Activated CD4-positive, alpha-beta T cell treated with anti-CD3 and anti-CD28 coated beads, Interleukin-2, amount 50 U/mL, for 24 hours (primary cell): ENCODE measurements at regions not wholly inside any gene's neighbourhood (a gene's known extent, or its start where the extent isn't known, plus 50 kb on each side); places are given as distances from the start of the nearest gene placed in this dataset.
"Not testable (repeated sequence)": the region's sequence is repeated elsewhere in the genome, so short reads cannot be mapped to it uniquely, and the experiment has no call there.

Experiments
- DNase-seq, 2 donors: peaks; one replicate each; pipeline ENCODE4 v3.0.0-alpha.2; 2020; ENCODE audit warnings: low read depth in 1 of 2, low spot score in 1 of 2

DNA sequence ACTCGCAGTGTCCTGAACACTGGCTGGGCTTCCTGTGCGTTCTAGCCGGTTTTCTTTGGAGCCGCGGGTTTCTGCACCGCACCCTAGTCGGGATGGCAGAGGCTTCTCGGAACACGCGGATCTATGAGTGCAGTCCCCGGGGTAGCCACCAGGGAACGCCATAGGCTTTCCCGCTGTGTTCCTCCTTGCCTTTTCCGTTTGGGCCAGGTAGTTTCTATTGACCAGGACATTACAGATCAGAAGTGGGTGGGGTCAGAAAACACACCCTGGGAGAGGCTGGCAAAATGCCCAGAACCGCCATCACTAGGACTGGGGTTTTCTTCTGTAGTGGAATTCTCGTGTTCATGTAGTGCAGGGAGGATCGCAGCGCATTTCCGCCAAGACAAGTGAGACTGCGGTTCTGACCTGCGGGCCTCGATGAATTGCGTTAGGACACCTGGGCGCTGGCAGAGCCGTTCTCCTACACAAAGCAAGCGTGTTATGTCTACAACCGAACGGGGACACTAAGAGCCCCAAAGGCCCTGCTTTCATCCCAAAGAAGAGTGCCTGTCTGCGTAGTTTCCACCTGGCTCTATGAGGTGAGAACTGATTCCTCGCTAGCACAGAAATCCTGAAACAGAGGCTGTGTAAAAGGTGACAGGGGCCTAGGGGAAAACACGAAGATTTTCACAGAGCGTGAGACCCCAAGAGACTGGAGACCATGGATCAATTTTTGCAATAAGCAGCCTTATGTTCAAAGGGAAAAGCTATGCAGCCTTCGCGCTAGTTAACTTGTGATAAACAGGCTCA lies 121.5 kb downstream of the PPIAL4G start:
- peak in 1 of 2 donors; percentile 46 for DNase-seq

DNA sequence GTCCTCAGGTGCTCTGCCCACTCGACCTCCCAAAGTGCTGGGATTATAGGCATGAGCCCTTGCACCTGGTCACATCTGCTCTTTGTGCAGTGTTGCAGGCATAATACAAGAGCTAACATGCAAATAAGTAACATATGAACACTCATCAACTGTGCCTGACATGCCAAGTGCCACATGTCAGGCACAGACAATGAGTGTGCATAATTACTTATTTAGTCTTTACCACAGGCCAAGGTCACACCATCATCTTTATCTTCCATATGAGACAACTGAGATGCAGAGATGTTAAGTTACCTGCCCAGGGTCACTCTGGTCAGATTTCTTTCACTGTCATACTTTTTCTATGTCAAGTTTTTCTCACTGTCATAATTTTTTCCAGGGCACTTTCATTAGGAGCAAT lies 126.1 kb downstream of the PPIAL4G start:
- DNase-seq, result no peak

DNA sequence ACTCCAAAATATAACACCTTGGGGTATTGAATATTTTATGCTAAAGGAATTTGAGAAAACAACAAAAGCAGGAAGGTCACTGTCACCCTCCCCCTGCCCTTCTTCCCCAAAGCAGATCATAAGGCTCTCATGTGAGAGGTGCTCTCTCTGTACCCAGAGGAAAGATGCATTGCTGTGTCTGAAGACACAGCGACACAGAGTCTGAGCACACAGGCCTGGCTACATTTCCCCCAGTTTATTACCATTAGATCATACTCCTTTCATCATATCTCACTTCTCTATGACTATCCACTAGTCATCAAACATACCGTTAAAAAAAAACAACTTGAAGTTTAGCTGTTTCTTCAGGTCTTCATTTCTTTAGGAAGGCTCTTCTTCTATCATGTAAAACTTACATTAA lies 127.1 kb downstream of the PPIAL4G start:
- DNase-seq, result no peak

DNA sequence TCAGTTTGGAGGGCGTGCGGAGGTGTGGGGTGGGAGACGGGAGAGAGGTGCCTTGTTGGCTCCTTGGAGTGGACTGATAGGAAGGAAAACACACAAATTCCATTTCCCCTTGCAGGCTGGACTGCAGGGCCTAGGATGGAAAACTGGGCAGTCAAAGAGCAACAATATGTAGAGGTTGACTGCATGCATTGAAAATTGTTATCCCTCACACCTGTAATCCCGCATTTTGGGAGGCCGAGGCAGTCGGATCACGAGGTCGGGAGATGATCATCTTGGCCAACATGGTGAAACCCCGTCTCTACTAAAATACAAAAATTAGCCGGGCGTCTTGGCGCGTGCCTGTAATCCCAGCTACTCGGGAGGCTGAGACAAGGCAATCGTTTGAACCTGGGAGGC lies 128.2 kb downstream of the PPIAL4G start:
- no peak for DNase-seq

DNA sequence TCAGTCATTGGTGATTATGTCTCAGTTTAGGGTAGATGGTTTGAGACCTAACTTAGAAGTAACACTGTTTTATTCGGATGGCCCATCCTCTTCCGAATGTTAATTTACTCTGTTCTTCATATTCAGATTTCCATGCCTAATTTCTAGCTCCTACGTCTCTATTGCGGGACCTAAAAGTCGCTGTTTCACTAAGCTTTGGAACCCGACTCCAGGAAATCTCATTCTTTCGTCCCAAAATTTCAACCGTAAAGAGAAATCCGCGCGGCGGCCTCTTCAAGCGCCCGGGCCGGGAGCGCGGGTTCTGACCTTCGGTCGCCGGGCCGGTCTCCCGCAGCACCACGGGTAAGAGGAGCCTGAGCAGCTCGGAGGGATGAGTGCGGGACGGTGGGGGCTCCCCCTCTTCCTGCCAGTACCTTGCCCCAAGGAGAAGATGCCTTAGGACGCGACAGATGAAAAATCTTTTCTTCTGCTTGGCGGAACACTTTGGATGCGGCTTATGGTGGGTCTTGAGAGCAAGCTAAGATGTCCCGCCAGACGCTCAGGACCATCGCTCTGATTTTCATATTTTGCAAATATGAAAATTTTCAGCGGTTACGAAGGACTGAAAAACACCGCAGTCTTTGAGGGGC lies 128.7 kb downstream of the PPIAL4G start:
- DNase-seq, result no peak

DNA sequence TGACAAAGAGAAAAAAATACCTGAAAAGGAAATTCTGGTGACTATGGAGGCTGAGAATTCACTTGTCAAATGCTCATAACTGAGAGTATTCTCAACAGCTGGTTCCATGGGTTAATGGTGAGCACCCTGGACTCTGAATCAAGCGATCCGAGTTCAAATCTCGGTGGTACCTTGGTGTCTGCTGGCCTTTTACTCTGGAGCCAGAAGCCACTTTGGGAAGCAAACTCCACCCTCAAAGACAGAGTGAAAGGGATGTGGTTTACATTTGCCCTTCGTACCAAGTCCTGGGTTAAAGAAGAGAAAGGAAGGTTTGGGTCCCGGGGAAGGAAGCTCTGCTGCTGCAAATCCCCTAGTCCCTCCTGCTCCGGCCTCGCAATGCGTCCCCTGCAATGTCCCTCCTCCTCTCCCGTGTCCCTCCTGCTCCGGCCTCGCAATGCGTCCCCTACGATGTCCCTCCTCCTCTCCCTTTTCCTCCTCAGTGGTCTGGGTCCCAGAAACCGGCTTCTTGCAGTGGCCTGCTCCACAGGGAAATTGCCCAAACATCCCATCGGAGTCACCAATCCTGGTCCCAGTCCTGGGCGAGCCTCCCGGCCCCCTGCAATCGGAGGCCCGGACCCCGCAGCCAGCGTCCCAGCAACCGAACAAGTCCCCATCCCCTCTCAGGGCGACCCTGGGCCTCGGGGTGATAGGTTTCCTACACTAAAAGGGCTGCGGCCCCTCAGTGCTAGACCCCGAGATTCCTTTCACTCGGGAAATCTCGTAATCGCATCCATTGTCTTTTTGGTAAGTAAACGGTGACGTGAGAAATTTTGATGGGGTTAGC lies 129.4 kb downstream of the PPIAL4G start:
- DNase-seq, result peak in 1 of 2 donors; percentile 27

DNA sequence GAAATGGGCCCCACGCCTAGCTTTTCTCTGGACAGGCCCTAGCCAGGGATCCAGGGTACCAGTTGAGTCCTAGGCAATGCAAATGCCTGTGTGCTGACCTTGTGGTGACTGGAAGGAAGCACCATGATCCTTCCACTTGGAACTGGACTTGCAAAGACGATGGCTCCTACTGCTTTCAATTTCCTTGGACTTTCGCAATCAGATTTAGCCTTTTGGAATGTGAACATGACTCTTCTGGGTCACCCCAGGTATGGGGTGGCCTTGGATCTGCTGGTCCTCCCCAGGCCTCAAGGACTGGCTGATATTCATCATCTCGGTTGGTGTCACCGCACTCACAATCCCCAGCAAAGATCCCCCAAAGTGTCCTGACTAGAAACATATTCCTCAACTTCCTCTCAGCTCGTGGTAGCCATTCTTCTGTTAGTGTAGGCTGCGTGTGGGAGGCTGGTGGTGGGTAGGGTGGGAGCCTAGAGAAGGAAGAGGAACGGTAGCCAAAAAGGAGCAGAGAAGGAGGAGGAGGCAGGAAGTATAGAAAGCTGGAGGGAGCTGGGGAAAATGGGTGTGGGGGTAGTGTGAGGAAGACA lies 130.5 kb downstream of the PPIAL4G start:
- DNase-seq, result no peak

DNA sequence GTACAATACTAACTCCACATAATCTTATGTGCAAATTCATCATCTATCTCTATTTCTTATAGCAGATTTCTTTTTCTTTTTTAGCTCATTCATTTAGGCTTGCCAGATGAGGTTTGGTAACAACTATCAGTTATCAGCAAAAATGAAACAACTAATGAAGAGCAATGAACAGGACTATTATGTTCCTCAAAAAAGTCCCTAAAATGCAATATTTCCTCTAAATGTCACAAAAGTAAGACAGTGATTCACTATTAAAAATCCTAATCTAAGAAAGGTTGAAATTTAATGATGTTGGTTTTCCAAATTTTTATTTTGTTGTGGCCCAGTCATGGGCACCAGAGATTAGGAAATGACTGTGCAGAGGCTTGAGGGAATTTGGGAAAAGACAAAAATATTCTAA lies 135.3 kb downstream of the PPIAL4G start:
- no peak for DNase-seq

DNA sequence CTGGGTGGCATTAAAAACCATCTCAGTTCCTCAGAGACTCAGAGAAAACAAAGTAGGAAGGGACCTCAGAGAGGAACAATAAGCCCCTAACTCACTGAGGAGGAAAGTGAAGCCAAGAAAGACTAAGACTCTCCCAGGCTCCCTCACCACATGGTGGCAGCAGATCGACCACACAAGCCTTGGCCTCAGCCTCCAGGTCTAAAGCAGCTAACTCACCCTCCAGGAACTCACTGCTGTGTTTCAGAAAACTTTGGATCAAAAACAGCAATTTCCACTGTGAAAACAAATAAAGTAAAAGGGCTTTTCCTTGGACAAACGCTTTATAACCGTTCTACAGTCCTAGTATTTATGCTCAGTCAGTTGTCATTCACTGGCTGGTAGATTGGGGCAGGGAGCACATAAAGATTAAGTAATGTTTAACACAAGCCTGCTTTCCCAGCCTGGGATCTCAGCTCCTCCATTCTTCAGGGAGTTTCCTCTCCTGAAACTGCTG lies 137.4 kb downstream of the PPIAL4G start:
- DNase-seq, result peak in 1 of 2 donors; percentile 17

DNA sequence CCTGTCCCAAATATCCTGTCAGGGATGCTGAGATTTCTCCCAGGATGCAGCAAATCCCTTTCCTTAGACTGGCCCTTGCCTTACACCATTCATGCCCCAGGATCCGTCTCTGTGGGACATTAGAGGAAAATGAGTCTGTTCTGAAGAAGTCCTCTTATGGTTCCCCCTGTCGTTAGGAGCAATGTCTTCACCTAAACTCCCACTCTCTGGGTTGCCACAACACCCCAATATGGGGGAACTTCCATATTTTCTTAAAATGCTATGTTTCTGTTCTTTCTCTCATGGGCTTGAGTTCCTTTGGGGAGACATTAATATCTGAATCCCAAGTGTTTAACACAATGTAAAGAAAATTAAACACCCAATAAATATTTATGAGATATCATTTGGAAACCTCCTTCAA lies 138.5 kb downstream of the PPIAL4G start:
- DNase-seq, result not testable (repeated sequence)

DNA sequence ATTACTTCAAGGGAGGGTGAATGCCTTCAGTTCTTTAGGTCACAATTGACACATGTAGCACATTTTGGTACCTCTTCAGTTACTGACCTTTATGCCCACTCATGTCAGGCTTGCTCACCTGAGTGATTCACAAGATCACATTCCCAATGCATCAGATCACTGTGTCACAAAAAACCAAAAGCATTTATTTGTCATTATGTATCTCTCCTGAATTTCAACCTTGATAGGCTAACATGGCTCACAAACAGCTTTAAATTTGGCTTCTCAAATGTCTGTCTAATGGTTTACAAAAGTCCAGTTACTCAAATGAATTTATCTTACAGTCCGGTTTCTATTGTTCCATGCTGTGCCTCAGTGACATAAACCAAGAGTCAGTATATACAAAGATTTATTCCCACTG lies 141.4 kb downstream of the PPIAL4G start:
- not testable (repeated sequence) for DNase-seq

DNA sequence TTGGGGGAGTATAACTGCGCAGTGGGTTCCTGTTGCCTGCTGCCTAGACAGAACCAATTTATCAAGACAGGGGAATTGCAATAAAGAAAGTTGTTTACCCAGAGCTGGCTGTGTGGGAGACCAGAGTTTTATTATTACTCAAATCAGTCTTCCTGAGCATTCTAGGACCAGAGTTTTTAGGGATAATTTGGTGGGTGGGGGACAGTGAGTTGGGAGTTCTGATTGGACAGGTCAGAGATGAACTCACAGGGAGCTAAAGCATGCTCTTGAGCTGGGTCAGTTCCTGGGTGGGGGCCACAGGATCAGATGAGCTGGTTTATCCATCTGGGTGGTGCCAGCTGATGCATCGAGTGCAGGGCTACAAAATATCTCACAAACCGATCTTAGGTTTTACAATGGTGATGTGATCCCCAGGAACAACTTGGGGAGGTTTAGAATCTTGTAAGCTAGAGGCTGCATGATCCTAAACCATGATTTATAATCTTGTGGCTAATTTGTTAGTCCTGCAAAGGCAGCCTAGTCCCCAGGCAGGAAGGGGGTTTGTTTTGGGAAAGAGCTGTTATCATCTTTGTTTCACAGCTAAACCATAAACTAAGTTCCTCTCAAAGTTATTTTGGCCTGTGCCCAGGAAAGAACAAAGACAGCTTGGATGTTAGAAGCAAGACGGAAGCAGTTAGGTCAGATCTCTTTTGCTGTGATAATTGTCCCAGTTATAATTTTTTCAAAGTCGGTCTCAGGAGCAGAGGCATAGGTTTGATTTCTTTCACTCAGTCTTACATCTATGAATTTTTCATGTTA lies 146.8 kb downstream of the PPIAL4G start:
- DNase-seq, result not testable (repeated sequence)

DNA sequence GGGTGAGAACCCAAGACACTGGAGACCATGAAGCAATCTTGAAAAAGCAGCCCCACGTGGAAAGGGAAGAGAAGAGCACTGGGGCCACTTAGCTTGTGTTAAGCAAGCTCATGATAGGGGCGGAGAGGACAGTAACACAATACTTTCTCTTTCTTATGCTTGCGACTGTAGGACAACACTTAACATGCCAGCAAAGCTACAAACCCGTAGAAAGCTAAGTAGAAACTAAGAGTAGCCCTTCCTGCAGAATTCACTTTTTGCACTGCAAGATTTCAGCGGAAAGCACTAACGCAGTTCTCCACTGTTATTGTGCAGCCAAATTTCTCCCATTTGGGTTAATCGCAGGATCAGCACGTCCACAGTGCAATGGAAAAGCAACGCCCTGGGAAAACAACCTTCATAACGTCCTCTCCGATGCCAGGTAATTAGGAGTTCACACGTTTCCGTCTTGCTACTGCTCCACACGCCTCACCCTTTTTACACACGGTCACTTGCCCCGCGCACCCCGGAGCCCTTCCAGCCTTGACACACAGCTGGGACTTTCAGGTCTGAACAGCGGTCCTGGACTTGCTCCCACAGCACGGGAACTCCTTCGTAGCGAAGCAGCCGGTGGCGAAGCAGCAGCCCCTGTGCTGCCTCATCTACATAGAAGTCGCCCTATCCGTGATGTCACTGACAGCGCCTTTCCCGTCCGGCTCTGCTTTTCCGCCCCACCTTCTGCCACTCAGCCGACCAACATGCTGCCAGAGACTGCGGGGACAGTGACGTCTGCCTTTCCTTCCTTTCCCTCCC lies 148.6 kb downstream of the PPIAL4G start:
- peak; percentile 73 to 81 for DNase-seq

DNA sequence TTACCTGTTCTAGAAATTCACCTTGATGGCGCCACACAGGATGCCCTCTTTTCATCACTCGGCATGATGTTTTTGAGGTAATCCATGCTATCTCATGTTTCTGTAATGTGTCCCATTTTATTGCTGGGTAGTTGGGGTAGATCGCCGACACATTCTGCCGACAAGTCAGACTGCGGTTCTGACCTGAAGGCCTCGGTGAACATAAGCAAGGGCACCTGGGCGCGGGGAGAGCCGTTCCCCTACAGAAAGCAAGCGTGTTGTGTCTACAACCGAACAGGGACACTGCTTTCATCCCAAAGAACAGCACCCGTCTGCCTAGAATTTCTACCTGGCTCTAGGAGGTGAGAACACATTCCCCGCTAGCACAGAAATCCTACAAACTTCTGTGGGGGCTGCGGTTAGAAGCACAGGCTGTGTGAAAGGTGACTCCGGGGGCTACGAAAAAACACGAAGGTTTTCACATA lies 149.2 kb downstream of the PPIAL4G start:
- DNase-seq, result no peak

DNA sequence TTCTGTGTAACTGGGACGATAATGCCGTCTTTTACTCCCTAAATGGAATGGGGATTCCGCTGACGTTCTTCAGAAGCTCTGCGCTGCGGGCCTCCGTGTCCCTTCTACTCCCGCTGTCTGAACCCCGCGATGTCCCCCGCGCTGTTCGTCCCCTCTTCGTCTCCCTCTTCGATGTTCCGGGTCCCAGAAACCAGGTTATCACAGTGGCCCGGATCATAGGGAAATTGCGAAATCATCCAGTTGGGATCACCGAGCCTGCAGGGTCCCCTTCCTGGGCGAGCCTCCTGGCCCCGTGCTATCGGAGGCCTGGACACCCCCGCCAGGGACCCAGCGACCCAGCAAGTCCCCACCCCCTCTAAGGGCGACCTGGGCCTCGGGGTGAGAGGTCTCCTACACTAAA lies 154.2 kb downstream of the PPIAL4G start:
- no peak for DNase-seq

DNA sequence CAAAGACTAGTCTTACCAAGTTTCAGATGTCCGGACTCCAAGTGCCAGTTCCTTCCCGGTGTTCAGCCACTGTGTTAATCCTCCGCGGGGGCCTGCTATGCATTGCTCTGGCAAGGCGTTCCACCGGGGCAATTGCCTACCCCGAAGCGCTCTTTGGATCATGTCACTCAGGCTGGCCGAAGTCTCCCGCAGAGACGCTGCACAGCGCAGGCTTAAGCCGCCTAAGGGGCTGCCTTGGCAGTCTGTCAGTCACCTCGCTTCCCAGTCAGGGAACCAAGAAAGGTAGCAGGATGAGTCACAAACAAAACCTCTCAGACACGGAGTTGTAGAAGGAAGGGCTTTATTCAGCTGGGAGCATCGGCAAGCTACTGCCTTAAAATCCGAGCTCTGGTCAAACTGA lies 158.1 kb downstream of the PPIAL4G start:
- DNase-seq, result not testable (repeated sequence)

DNA sequence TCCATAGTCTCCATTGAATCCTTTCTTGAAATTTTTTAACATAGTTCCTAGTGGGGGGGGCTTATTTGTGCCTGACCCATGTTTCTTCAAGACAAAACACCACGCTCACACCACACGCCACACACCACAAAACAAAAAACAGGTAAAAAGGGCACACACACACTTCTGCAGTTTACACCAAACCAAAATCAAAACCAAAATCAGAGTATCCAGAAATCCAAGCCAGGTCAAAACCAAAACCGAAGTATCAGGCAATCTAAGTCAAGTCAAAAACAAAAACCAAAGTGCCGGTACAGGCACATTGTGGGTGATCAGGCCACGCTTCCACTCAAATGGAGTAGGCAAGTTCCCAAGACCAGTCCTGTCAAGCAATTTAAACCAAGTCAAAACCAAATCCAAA lies 158.6 kb downstream of the PPIAL4G start:
- DNase-seq, result not testable (repeated sequence)

DNA sequence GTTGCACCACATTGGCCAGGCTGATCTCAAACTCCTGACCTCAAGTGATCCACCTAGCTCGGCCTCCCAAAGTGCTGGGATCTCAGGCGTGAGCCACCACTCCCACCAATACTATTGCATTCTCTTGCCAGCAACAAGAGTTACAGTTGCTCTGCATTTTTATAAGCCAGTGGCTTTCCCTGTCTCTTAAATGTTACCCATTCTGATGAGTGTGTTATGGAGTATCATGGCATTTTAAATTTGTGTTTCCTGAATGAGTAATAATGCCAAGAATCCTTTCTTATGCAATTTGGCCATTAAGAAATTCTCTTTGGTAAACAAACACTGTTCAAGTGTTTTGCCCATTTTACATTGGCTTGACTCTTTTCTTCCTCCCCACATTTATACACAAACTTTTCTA lies 163.0 kb downstream of the PPIAL4G start:
- not testable (repeated sequence) for DNase-seq

DNA sequence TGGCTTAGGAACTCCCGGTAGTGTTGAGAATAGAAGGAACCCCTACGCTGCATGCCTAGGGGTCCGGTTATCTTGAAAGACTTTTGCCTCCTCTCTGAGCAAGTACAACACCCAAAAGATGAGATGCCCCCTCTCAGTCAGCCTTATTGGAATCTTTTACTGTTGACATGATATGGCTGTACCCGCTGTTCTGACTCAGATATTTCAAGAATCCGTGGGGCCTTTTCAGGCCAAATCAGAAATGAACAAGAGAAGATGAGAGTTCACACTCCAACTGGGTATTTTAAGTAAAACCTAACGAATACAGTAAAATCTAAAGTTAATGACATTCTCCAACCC lies 164.2 kb downstream of the PPIAL4G start:
- DNase-seq, result no peak
